ENCODE measurements at regions not wholly inside any gene's neighbourhood (a gene's known extent, or its start where the extent isn't known, plus 50 kb on each side); places are given as distances from the start of the nearest gene placed in this dataset.

DNA sequence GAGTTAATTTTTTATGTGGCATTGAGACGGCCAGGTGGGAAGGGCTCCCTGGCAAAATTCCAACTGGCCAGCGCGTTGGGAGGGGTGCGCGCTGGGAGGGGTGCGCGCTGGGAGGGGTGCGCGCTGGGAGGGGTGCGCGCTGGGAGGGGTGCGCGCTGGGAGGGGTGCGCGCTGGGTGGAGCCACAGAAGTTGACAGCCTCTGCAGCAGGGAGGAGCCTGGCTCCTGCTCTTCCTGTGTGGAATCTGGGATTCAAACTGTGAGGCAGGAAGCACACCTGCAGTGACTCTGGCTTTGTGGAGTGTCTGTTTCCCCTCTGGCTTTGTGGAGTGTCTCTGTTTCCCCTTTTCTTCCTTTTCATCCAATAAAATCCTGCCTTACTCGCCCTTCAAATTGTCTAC lies 147.9 kb upstream of the CBLN2 start:
- CTCF ChIA-PET: no interaction called here
- POLR2A ChIA-PET: no interaction called here
- no peaks in the 10 kb centered on the region for H3K9me3 ChIP-seq (ENCODE audit: control insufficient read depth, insufficient read depth, low read depth, low read length)
- H3K4me1 ChIP-seq (ENCODE audit: control insufficient read depth, insufficient read depth, low read length): no peaks in the 10 kb centered on the region
- H3K27ac ChIP-seq (ENCODE audit: extremely low read depth, low read depth, low read length): no peak overlapping the region
- H3K4me3 ChIP-seq (ENCODE audit: low read depth, low read length): no peak overlapping the region
- TF ChIP-seq RBAK (tag by site-specific recombination; IDR thresholded peaks at IDR 0.05) (no peak), KLF8 (tag by site-specific recombination; IDR thresholded peaks at IDR 0.05) (no peak)
- TF ChIP-seq, protein P1, sequence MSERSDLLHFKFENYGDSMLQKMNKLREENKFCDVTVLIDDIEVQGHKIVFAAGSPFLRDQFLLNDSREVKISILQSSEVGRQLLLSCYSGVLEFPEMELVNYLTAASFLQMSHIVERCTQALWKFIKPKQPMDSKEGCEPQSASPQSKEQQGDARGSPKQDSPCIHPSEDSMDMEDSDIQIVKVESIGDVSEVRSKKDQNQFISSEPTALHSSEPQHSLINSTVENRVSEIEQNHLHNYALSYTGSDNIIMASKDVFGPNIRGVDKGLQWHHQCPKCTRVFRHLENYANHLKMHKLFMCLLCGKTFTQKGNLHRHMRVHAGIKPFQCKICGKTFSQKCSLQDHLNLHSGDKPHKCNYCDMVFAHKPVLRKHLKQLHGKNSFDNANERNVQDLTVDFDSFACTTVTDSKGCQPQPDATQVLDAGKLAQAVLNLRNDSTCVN (tag by site-specific recombination; optimal IDR thresholded peaks at IDR 0.05): peak; percentile 17
- H3K36me3 ChIP-seq (ENCODE audit: control insufficient read depth in 2 of 2, insufficient read depth in 1 of 2, low read length in 2 of 2): no peaks in the 10 kb centered on the region

DNA sequence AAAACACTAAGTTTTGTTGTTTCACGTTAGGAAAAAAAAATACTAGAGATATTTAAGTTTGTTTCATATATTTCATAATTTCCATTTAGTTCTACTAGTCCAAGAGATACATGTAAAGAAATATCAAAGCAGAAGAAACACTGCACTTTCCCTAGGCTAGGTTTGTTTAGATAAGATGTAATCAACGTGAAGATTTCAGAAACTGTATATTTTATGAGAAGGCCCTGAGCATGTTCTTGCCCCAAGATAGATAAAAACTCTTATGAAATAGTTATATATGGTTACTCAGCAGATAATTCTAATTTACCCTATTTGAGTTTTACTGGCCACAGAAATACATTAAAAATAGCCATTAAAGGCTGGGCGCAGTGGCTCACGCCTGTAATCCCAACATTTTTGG lies 143.6 kb upstream of the CBLN2 start:
- ChIA-PET CTCF (no interaction called here), POLR2A (no interaction called here)
- Histone ChIP-seq H3K4me1 (ENCODE audit: control insufficient read depth, insufficient read depth, low read length) (no peaks in the 10 kb centered on the region), H3K27ac (ENCODE audit: extremely low read depth, low read depth, low read length) (no peak overlapping the region), H3K4me3 (ENCODE audit: low read depth, low read length) (no peak overlapping the region), H3K9me3 (ENCODE audit: control insufficient read depth, insufficient read depth, low read depth, low read length) (no peaks in the 10 kb centered on the region), H3K36me3 (ENCODE audit: control insufficient read depth in 2 of 2, insufficient read depth in 1 of 2, low read length in 2 of 2) (no peaks in the 10 kb centered on the region)
- TF ChIP-seq, protein P2, sequence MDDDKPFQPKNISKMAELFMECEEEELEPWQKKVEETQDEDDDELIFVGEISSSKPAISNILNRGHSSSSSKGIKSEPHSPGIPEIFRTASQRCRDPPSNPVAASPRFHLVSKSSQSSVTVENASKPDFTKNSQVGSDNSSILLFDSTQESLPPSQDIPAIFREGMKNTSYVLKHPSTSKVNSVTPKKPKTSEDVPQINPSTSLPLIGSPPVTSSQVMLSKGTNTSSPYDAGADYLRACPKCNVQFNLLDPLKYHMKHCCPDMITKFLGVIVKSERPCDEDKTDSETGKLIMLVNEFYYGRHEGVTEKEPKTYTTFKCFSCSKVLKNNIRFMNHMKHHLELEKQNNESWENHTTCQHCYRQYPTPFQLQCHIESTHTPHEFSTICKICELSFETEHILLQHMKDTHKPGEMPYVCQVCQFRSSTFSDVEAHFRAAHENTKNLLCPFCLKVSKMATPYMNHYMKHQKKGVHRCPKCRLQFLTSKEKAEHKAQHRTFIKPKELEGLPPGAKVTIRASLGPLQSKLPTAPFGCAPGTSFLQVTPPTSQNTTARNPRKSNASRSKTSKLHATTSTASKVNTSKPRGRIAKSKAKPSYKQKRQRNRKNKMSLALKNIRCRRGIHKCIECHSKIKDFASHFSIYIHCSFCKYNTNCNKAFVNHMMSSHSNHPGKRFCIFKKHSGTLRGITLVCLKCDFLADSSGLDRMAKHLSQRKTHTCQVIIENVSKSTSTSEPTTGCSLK (tag by site-specific recombination; IDR thresholded peaks at IDR 0.05): no peak
- TF ChIP-seq ZBTB48 (tag by site-specific recombination; IDR thresholded peaks at IDR 0.05) (no peak), ZNF184 (tag by site-specific recombination; IDR thresholded peaks at IDR 0.05) (no peak)

DNA sequence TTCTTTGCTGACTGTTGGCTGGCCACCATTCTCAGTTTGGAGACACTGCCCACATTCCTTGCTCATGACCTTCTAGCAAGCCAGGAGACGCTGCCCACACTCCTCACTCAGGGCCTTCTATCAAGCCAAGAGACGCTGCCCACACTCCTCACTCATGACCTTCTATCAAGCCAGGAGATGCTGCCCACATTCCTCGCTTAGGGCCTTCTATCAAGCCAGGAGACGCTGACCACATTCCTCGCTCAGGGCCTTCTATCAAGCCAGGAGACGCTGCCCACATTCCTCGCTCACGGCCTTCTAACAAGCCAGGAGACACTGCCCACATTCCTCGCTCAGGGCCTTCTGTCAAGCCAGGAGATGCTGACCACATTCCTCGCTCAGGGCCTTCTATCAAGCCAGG lies 131.3 kb upstream of the CBLN2 start:
- H3K4me1 ChIP-seq (ENCODE audit: control insufficient read depth, insufficient read depth, low read length): no peaks in the 10 kb centered on the region
- no peak overlapping the region for H3K27ac ChIP-seq (ENCODE audit: extremely low read depth, low read depth, low read length)
- CTCF ChIA-PET: no interaction called here
- no peaks in the 10 kb centered on the region for H3K9me3 ChIP-seq (ENCODE audit: control insufficient read depth, insufficient read depth, low read depth, low read length)
- no peak overlapping the region for H3K4me3 ChIP-seq (ENCODE audit: low read depth, low read length)
- H3K36me3 ChIP-seq (ENCODE audit: control insufficient read depth in 2 of 2, insufficient read depth in 1 of 2, low read length in 2 of 2): no peaks in the 10 kb centered on the region
- POLR2A ChIA-PET: no interaction called here
- no peak for TF ChIP-seq ZNF654 (tag by site-specific recombination; IDR thresholded peaks at IDR 0.05; ENCODE audit: low read depth)
- TF ChIP-seq ZNF529 (tag by site-specific recombination; IDR thresholded peaks at IDR 0.05; ENCODE audit: insufficient replicate concordance): no peak
- TF ChIP-seq ZNF777 (tag by site-specific recombination; IDR thresholded peaks at IDR 0.05; ENCODE audit: borderline replicate concordance): no peak
- TF ChIP-seq ZNF248 (tag by site-specific recombination; IDR thresholded peaks at IDR 0.05): no peak
- TF ChIP-seq ZSCAN16 (tag by site-specific recombination; IDR thresholded peaks at IDR 0.05): no peak
- TF ChIP-seq SP2 (tag by site-specific recombination; IDR thresholded peaks at IDR 0.05): no peak
- no peak for TF ChIP-seq ZNF423 (tag by site-specific recombination; IDR thresholded peaks at IDR 0.05)
- no peak for TF ChIP-seq ZNF354C (tag by site-specific recombination; IDR thresholded peaks at IDR 0.05; ENCODE audit: borderline replicate concordance, low read depth)
- TF ChIP-seq, protein P3, sequence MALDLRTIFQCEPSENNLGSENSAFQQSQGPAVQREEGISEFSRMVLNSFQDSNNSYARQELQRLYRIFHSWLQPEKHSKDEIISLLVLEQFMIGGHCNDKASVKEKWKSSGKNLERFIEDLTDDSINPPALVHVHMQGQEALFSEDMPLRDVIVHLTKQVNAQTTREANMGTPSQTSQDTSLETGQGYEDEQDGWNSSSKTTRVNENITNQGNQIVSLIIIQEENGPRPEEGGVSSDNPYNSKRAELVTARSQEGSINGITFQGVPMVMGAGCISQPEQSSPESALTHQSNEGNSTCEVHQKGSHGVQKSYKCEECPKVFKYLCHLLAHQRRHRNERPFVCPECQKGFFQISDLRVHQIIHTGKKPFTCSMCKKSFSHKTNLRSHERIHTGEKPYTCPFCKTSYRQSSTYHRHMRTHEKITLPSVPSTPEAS (tag by site-specific recombination; IDR thresholded peaks at IDR 0.05): no peak
- TF ChIP-seq, protein P4, sequence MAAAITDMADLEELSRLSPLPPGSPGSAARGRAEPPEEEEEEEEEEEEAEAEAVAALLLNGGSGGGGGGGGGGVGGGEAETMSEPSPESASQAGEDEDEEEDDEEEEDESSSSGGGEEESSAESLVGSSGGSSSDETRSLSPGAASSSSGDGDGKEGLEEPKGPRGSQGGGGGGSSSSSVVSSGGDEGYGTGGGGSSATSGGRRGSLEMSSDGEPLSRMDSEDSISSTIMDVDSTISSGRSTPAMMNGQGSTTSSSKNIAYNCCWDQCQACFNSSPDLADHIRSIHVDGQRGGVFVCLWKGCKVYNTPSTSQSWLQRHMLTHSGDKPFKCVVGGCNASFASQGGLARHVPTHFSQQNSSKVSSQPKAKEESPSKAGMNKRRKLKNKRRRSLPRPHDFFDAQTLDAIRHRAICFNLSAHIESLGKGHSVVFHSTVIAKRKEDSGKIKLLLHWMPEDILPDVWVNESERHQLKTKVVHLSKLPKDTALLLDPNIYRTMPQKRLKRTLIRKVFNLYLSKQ (tag by site-specific recombination; IDR thresholded peaks at IDR 0.05; ENCODE audit: borderline replicate concordance): no peak
- no peak for TF ChIP-seq GLIS1 (tag by site-specific recombination; IDR thresholded peaks at IDR 0.05)
- TF ChIP-seq, protein P5, sequence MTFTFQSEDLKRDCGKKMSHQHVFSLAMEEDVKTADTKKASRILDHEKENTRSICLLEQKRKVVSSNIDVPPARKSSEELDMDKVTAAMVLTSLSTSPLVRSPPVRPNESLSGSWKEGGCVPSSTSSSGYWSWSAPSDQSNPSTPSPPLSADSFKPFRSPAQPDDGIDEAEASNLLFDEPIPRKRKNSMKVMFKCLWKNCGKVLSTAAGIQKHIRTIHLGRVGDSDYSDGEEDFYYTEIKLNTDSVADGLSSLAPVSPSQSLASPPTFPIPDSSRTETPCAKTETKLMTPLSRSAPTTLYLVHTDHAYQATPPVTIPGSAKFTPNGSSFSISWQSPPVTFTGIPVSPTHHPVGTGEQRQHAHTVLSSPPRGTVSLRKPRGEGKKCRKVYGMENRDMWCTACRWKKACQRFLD (tag by site-specific recombination; IDR thresholded peaks at IDR 0.05): no peak
- no peak for TF ChIP-seq ZNF544 (tag by site-specific recombination; IDR thresholded peaks at IDR 0.05)
- no peak for TF ChIP-seq MEIS1 (CRISPR knock-in tag; IDR thresholded peaks at IDR 0.05; ENCODE audit: borderline replicate concordance)
- TF ChIP-seq, protein P6, sequence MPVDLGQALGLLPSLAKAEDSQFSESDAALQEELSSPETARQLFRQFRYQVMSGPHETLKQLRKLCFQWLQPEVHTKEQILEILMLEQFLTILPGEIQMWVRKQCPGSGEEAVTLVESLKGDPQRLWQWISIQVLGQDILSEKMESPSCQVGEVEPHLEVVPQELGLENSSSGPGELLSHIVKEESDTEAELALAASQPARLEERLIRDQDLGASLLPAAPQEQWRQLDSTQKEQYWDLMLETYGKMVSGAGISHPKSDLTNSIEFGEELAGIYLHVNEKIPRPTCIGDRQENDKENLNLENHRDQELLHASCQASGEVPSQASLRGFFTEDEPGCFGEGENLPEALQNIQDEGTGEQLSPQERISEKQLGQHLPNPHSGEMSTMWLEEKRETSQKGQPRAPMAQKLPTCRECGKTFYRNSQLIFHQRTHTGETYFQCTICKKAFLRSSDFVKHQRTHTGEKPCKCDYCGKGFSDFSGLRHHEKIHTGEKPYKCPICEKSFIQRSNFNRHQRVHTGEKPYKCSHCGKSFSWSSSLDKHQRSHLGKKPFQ (tag by site-specific recombination; IDR thresholded peaks at IDR 0.05): no peak
- no peak for TF ChIP-seq HOXA7 (CRISPR knock-in tag; IDR thresholded peaks at IDR 0.05; ENCODE audit: borderline replicate concordance)
- no peak for TF ChIP-seq ZNF561 (tag by site-specific recombination; IDR thresholded peaks at IDR 0.05; ENCODE audit: borderline replicate concordance)
- TF ChIP-seq KLF16 (tag by site-specific recombination; IDR thresholded peaks at IDR 0.05): no peak
- TF ChIP-seq ZNF664 (tag by site-specific recombination; IDR thresholded peaks at IDR 0.05): no peak

All from HEK293 (cell line).